ENCODE measurements at regions not wholly inside any gene's neighbourhood (a gene's known extent, or its start where the extent isn't known, plus 50 kb on each side); places are given as distances from the start of the nearest gene placed in this dataset.

DNA sequence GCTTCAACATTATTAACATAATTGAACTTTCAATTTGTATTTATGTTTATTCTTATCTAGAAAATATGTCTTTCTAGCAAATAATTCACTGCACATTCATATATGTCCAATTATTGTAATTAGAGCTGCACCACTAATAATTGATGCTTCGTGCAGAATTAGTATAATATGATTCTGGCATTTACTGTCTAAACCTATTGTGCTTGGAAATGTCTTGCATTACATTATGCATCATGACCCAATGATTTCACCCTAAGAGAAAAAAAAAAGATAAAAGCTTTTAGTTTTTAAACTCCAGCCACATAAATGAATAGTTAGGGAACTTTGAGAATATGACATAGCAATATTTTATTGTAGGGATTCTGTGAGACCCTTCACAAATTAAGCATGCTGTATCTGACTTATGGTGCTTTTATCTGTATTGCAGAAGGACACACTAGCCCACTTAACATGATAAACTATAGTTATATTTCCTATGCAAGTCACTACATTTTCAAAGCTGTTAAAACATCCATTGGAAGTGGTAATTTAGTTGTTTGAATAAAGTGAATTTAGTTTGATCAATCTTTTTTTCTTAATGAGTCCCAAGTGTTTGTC is 1609.1 kb downstream of the REEP3 start:
- Histone ChIP-seq H3K9me3 (replicated peaks; ENCODE audit: control insufficient read depth, low read depth, low read length) (no peaks in the 10 kb centered on the region), H3K4me1 (ENCODE audit: control insufficient read depth, insufficient read depth, low read length) (no peaks in the 10 kb centered on the region), H3K27ac (ENCODE audit: low read length) (no peak overlapping the region), H3K4me3 (ENCODE audit: low read length) (no peak overlapping the region), H3K27me3 (ENCODE audit: control insufficient read depth, insufficient read depth, low read length) (no peaks in the 10 kb centered on the region), H3K36me3 (ENCODE audit: control insufficient read depth, insufficient read depth, low read length) (no peaks in the 10 kb centered on the region)
- WGBS (ENCODE audit: insufficient coverage) = no CpG with 5 or more reads among the region's 1 CpG
- DNase-seq = no peak

DNA sequence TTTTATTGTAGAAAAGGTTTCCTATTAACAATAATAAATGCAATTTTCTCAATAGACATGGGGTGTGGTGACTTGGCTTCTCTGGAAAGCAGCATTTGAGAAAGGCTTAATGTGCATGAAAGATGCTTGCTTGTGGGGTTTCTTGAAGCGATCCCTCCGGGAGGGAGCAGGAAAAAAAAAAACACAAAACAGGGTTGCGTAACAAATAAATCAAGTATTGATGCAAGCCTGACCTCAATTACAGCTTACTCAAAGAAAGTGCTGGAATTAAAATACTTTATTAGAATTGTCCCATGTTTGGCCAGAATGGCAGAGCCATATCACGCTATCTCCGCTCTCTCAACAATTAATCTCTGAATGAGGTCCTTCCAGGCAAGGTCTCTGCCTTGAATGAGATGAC is 1612.5 kb downstream of the REEP3 start:
- no peaks in the 10 kb centered on the region for H3K36me3 ChIP-seq (ENCODE audit: control insufficient read depth, insufficient read depth, low read length)
- DNase-seq = no peak
- H3K27ac ChIP-seq (ENCODE audit: low read length) = no peak overlapping the region
- WGBS (ENCODE audit: insufficient coverage) = no CpG with 5 or more reads among the region's 5 CpGs
- no peaks in the 10 kb centered on the region for H3K4me1 ChIP-seq (ENCODE audit: control insufficient read depth, insufficient read depth, low read length)
- H3K4me3 ChIP-seq (ENCODE audit: low read length) = no peak overlapping the region
- H3K9me3 ChIP-seq (replicated peaks; ENCODE audit: control insufficient read depth, low read depth, low read length) = no peaks in the 10 kb centered on the region
- no peaks in the 10 kb centered on the region for H3K27me3 ChIP-seq (ENCODE audit: control insufficient read depth, insufficient read depth, low read length)

GRCh38 chr10:65135508-65135907 is 1614.3 kb downstream of the REEP3 start:
- Histone ChIP-seq H3K4me1 (ENCODE audit: control insufficient read depth, insufficient read depth, low read length) (no peaks in the 10 kb centered on the region), H3K27ac (ENCODE audit: low read length) (no peak overlapping the region), H3K36me3 (ENCODE audit: control insufficient read depth, insufficient read depth, low read length) (no peaks in the 10 kb centered on the region), H3K4me3 (ENCODE audit: low read length) (no peak overlapping the region), H3K9me3 (replicated peaks; ENCODE audit: control insufficient read depth, low read depth, low read length) (no peaks in the 10 kb centered on the region), H3K27me3 (ENCODE audit: control insufficient read depth, insufficient read depth, low read length) (no peaks in the 10 kb centered on the region)
- WGBS (ENCODE audit: insufficient coverage) = no CpG with 5 or more reads among the region's 1 CpG
- no peak for DNase-seq

GRCh38 chr10:65142641-65143435 is 1621.6 kb downstream of the REEP3 start:
- Histone ChIP-seq H3K27me3 (ENCODE audit: control insufficient read depth, insufficient read depth, low read length) (no peaks in the 10 kb centered on the region), H3K27ac (ENCODE audit: low read length) (no peak overlapping the region), H3K4me1 (ENCODE audit: control insufficient read depth, insufficient read depth, low read length) (no peaks in the 10 kb centered on the region), H3K36me3 (ENCODE audit: control insufficient read depth, insufficient read depth, low read length) (no peaks in the 10 kb centered on the region), H3K9me3 (replicated peaks; ENCODE audit: control insufficient read depth, low read depth, low read length) (no peaks in the 10 kb centered on the region), H3K4me3 (ENCODE audit: low read length) (no peak overlapping the region)
- WGBS (ENCODE audit: insufficient coverage) = no CpG with 5 or more reads among the region's 2 CpGs
- no peak for DNase-seq

GRCh38 chr10:65143723-65144122 is 1622.5 kb downstream of the REEP3 start:
- no peaks in the 10 kb centered on the region for H3K4me1 ChIP-seq (ENCODE audit: control insufficient read depth, insufficient read depth, low read length)
- no CpG with 5 or more reads among the region's 4 CpGs for WGBS (ENCODE audit: insufficient coverage)
- no peak overlapping the region for H3K27ac ChIP-seq (ENCODE audit: low read length)
- no peaks in the 10 kb centered on the region for H3K9me3 ChIP-seq (replicated peaks; ENCODE audit: control insufficient read depth, low read depth, low read length)
- no peaks in the 10 kb centered on the region for H3K27me3 ChIP-seq (ENCODE audit: control insufficient read depth, insufficient read depth, low read length)
- no peak for DNase-seq
- H3K4me3 ChIP-seq (ENCODE audit: low read length) = no peak overlapping the region
- H3K36me3 ChIP-seq (ENCODE audit: control insufficient read depth, insufficient read depth, low read length) = no peaks in the 10 kb centered on the region

GRCh38 chr10:65149878-65150277 is 1628.7 kb downstream of the REEP3 start:
- H3K27ac ChIP-seq (ENCODE audit: low read length) = no peak overlapping the region
- no peak overlapping the region for H3K4me3 ChIP-seq (ENCODE audit: low read length)
- H3K9me3 ChIP-seq (replicated peaks; ENCODE audit: control insufficient read depth, low read depth, low read length) = no peaks in the 10 kb centered on the region
- H3K27me3 ChIP-seq (ENCODE audit: control insufficient read depth, insufficient read depth, low read length) = no peaks in the 10 kb centered on the region
- H3K36me3 ChIP-seq (ENCODE audit: control insufficient read depth, insufficient read depth, low read length) = no peaks in the 10 kb centered on the region
- no CpG with 5 or more reads among the region's 1 CpG for WGBS (ENCODE audit: insufficient coverage)
- no peak for DNase-seq
- H3K4me1 ChIP-seq (ENCODE audit: control insufficient read depth, insufficient read depth, low read length) = no peaks in the 10 kb centered on the region

- WGBS (ENCODE audit: insufficient coverage) = 100% methylated on average over 1 of the region's 4 CpGs
Observed at GRCh38 chr10:65166272-65166671, 1645.1 kb downstream of the REEP3 start.

DNA sequence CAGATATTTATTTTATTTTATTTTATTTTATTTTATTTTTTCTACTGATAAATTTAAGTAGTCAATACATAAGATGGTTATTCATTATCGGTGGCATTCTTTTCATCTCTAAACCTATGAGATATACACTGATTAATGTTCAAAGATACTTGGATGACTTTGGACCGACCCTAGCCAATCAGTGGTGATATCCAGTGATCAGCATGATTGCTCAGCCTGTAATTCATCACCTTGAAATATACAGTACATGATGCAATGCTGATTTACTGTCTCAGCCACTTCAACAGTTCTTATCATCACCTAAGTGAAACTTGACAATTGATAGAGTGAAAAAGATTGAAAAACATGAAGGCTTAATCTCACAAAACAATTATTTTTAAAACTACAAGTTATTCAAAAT is 1651.0 kb downstream of the REEP3 start:
- Histone ChIP-seq H3K4me1 (ENCODE audit: control insufficient read depth, insufficient read depth, low read length) (no peaks in the 10 kb centered on the region), H3K36me3 (ENCODE audit: control insufficient read depth, insufficient read depth, low read length) (no peaks in the 10 kb centered on the region), H3K27me3 (ENCODE audit: control insufficient read depth, insufficient read depth, low read length) (no peaks in the 10 kb centered on the region), H3K27ac (ENCODE audit: low read length) (no peak overlapping the region), H3K9me3 (replicated peaks; ENCODE audit: control insufficient read depth, low read depth, low read length) (no peaks in the 10 kb centered on the region), H3K4me3 (ENCODE audit: low read length) (no peak overlapping the region)
- no peak for DNase-seq
- WGBS (ENCODE audit: insufficient coverage) = no CpG with 5 or more reads among the region's 2 CpGs

More at GRCh38 chr10:65166272-65166671, 1645.1 kb downstream of the REEP3 start:
- Histone ChIP-seq H3K27me3 (ENCODE audit: control insufficient read depth, insufficient read depth, low read length) (no peaks in the 10 kb centered on the region), H3K4me3 (ENCODE audit: low read length) (no peak overlapping the region), H3K9me3 (replicated peaks; ENCODE audit: control insufficient read depth, low read depth, low read length) (no peaks in the 10 kb centered on the region), H3K4me1 (ENCODE audit: control insufficient read depth, insufficient read depth, low read length) (no peaks in the 10 kb centered on the region), H3K27ac (ENCODE audit: low read length) (no peak overlapping the region), H3K36me3 (ENCODE audit: control insufficient read depth, insufficient read depth, low read length) (no peaks in the 10 kb centered on the region)
- DNase-seq = no peak

- no peaks in the 10 kb centered on the region for H3K4me1 ChIP-seq (ENCODE audit: control insufficient read depth, insufficient read depth, low read length)
- no peaks in the 10 kb centered on the region for H3K36me3 ChIP-seq (ENCODE audit: control insufficient read depth, insufficient read depth, low read length)
- no peaks in the 10 kb centered on the region for H3K9me3 ChIP-seq (replicated peaks; ENCODE audit: control insufficient read depth, low read depth, low read length)
- WGBS (ENCODE audit: insufficient coverage) = 100% methylated on average over 3 of the region's 7 CpGs
- H3K4me3 ChIP-seq (ENCODE audit: low read length) = no peak overlapping the region
- H3K27me3 ChIP-seq (ENCODE audit: control insufficient read depth, insufficient read depth, low read length) = no peaks in the 10 kb centered on the region
- DNase-seq = no peak
- no peak overlapping the region for H3K27ac ChIP-seq (ENCODE audit: low read length)
Observed at GRCh38 chr10:65176994-65177393, 1655.8 kb downstream of the REEP3 start.

- H3K4me1 ChIP-seq (ENCODE audit: control insufficient read depth, insufficient read depth, low read length) = no peaks in the 10 kb centered on the region
- H3K27me3 ChIP-seq (ENCODE audit: control insufficient read depth, insufficient read depth, low read length) = no peaks in the 10 kb centered on the region
- H3K4me3 ChIP-seq (ENCODE audit: low read length) = no peak overlapping the region
- WGBS (ENCODE audit: insufficient coverage) = no CpG with 5 or more reads among the region's 1 CpG
- no peaks in the 10 kb centered on the region for H3K36me3 ChIP-seq (ENCODE audit: control insufficient read depth, insufficient read depth, low read length)
- no peak overlapping the region for H3K27ac ChIP-seq (ENCODE audit: low read length)
- no peak for DNase-seq
- no peaks in the 10 kb centered on the region for H3K9me3 ChIP-seq (replicated peaks; ENCODE audit: control insufficient read depth, low read depth, low read length)
Observed at GRCh38 chr10:65183236-65183635, 1662.0 kb downstream of the REEP3 start.
